Esophagus muscularis mucosa (tissue), 4 donors: ENCODE measurements at regions not wholly inside any gene's neighbourhood (a gene's known extent, or its start where the extent isn't known, plus 50 kb on each side); places are given as distances from the start of the nearest gene placed in this dataset.
"Not testable (repeated sequence)": the region's sequence is repeated elsewhere in the genome, so short reads cannot be mapped to it uniquely, and the experiment has no call there.

ENCODE experiments used
- CTCF ChIP-seq, 3 experiments: fragments of 200-600 bp in 2 of 3; fragments of 450-650 bp in 1 of 3; sonication (generic) in 2 of 3; IDR thresholded peaks; one replicate each; pipeline ENCODE4 v1.5.1; 2017 to 2019; ENCODE audit warnings: antibody characterized with exemption in 3 of 3, mild to moderate bottlenecking in 2 of 3, moderate library complexity in 1 of 3
- EP300 ChIP-seq: sonication (generic); formaldehyde crosslinking; IDR thresholded peaks from one replicate; pipeline ENCODE4 v1.6.1; 2017; ENCODE audit warnings: antibody characterized with exemption
- POLR2A ChIP-seq: fragments of 450-650 bp; IDR thresholded peaks from one replicate; pipeline ENCODE4 v1.6.1; 2017; ENCODE audit warnings: antibody characterized with exemption, moderate library complexity, mild to moderate bottlenecking, low read depth
- POLR2AphosphoS5 ChIP-seq, 2 donors: sonication (generic); formaldehyde crosslinking; IDR thresholded peaks; one replicate each; pipeline ENCODE4 v1.6.1; 2017; ENCODE audit warnings: antibody characterized with exemption in 2 of 2

- TF ChIP-seq POLR2AphosphoS5 (IDR thresholded peaks at IDR 0.05); POLR2A; CTCF (IDR thresholded peaks at IDR 0.05); EP300: not testable (repeated sequence)
Measured at GRCh38 chr2:209299478-209299877, 124.4 kb upstream of the MAP2 start.
